HTR-8/SVneo (cell line): ENCODE measurements at regions not wholly inside any gene's neighbourhood (a gene's known extent, or its start where the extent isn't known, plus 50 kb on each side); places are given as distances from the start of the nearest gene placed in this dataset.
A peak's percentile ranks its signal among the peaks of the same experiment; 100 is the strongest.

ENCODE experiments used
- DNase-seq: peaks from one replicate; pipeline ENCODE4 v3.0.0; 2011; ENCODE audit warnings: low spot score, mixed read lengths; ENCODE audit not compliant: insufficient read length
- FAIRE-seq: peaks from 2 replicates; lab custom pipeline; 2011; peaks lifted over from hg19 to GRCh38; lab: Jason Lieb, UNC

DNA sequence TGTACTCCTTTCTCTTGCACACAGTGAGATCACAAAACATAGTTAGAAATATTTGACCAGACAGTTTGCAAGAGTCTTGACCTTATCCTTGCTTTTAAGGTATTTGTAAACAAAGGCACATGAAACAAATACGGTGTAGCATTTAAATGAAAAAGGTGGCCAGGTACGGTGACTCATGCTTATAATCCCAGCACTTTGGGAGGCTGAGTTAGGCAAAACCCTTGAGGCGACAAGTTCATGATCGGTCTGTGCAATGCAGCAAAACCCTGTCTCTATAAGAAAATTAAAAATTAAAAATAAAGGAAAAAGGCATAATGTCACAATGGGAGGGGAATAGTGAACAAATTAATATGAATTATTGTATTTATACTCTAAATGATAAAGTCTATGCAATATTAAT lies 109.5 kb upstream of the PIK3C3 start:
- DNase-seq (no peak), FAIRE-seq (no peak)

DNA sequence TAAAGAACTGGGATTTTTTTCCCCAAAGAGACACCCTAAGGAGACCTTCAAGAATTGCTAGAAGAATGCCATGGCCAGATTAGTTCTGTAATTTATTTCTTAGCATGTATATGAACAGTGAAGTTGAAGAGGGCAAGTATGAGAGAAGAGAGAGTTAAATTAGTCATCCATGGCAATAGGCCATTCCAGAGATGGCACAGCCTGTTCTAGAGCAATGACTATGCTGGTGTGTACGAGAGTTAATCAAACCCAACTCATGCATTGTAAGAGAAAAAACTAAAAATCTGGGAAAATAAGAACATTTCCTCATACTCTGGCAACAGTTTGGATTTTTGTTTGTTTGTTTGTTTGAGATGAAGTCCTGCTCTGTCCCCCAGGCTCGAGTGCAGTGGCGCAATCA lies 112.1 kb upstream of the PIK3C3 start:
- DNase-seq (no peak), FAIRE-seq (no peak)

DNA sequence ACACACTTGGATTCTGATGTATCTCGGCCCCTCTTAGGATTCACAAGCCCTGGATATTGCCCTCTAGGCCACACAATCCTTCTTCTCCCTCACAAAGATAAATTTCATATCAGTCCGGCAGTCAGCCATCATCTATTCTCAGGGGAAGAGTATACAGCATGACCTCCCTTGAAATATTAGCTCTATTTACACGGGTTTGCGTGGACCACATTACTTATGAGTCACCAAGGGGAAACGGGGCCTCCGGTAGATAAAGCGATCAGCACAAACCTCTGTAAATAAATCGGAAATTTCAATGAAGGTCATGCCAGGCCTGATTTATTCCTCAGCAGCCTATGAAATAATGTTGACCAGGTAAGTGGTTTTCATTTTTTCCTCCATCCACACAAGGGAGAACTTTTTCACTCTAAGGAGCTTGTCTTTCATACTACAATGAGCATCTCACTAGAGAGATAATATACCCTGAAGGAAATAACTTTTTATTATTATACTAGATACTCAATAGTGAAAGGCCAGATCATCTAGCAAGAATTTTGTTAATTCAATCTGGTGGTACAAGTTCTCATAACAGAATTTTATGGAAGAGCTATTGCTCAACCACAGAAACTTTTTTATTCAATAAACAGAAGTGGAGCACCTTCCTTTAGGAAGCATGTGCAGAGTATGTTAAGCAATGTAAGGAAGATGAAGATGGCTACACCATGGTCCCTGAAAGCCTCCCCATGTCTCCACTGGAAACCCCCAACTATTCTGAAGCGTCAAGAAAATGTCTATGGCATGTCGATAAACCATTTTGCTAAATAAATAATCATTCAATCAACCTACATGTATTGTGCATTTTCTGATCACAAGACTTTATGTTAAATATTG lies 125.2 kb upstream of the PIK3C3 start:
- FAIRE-seq (no peak), DNase-seq (peak; percentile 11)

DNA sequence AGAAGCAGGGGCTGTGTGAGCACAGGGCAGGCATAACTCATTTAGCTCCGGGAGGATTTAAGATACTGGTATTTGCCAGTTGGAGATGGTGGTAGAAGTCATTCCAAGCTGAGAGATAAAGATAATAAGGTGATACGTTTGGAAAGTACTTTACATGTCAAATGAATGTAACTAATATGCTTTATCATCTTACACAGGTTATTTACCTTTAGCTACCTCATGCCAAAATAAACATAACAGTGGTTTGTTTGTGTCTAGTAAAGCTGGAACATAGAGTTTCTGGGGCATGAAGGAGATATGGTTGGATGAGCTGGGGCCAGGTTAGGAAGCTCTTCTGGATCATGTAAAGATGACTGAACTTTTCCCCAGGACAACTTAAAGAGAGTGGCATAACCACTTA lies 126.9 kb upstream of the PIK3C3 start:
- FAIRE-seq (no peak), DNase-seq (no peak)

- no peak for DNase-seq
- no peak for FAIRE-seq
These were observed 134.2 kb upstream of the PIK3C3 start for GRCh38 chr18:41820784-41821183.

GRCh38 chr18:41818381-41819355 lies 136.4 kb upstream of the PIK3C3 start:
- DNase-seq (no peak), FAIRE-seq (no peak)

DNA sequence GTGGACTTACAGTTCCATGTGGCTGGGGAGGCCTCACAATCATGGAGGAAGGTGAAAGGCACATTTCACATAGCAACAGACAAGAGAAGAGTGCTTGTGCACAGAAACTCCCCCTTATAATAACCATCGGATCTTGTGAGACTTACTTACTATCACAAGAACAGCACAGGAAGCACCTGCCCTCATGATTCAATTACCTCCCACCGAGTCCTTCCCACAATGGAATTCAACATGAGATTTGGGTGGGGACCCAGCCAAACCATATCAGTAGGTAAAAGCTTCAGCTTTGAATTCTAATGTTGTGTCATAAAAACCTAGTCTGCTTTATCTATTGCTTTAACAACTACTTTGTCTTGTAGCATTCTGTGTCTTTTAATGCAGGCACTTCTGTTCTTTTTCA lies 140.4 kb upstream of the PIK3C3 start:
- FAIRE-seq (no peak), DNase-seq (no peak)

DNA sequence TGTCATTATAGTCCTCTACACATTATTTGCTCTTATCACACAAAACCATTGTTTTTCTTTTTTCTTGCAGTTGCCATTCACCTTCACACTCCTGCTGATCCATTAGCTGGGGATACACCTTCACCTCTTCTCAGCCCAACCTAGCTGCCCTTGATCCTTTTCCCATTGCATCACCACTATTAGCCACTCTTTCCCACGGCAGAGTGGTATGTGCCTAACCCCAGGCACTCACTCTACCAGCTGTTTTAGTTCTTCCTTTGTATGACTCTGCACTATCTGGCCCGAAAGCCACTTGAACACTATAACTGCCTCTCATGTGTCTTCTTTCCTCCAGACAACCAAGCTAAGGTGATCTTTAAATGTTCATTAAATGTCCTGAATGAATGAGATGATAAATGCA lies 145.4 kb upstream of the PIK3C3 start:
- FAIRE-seq (no peak), DNase-seq (no peak)

- no peak for FAIRE-seq
- DNase-seq, result no peak
These were observed 149.7 kb upstream of the PIK3C3 start for GRCh38 chr18:41805341-41805740.

DNA sequence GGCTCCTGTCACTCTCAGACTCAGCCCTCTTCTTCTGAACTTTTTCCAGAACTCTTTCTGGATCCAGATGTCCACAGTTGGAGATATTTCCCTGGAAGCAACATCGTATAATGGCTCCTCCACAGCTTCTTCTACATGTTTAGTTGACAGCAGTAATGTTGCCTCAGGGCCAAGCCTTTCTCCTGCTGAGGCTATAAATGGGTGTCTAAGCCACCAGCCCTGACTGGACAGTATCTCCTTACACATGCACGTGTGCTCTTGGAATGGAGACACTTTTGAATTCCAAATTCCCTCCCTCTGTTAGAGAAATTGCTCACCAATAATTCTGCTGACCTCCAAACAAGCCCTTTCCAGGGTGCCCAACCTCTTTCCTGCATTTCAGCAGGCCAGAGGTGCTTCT lies 156.2 kb upstream of the PIK3C3 start:
- FAIRE-seq, result no peak
- no peak for DNase-seq

- no peak for FAIRE-seq
- DNase-seq, result no peak
These were observed 164.3 kb upstream of the PIK3C3 start for GRCh38 chr18:41790687-41791086.

- no peak for FAIRE-seq
- no peak for DNase-seq
These were observed 166.0 kb upstream of the PIK3C3 start for GRCh38 chr18:41789001-41789400.

- no peak for FAIRE-seq
- no peak for DNase-seq
These were observed 171.2 kb upstream of the PIK3C3 start for GRCh38 chr18:41783879-41784278.

GRCh38 chr18:41783065-41783818 lies 171.8 kb upstream of the PIK3C3 start:
- FAIRE-seq, result no peak
- no peak for DNase-seq

DNA sequence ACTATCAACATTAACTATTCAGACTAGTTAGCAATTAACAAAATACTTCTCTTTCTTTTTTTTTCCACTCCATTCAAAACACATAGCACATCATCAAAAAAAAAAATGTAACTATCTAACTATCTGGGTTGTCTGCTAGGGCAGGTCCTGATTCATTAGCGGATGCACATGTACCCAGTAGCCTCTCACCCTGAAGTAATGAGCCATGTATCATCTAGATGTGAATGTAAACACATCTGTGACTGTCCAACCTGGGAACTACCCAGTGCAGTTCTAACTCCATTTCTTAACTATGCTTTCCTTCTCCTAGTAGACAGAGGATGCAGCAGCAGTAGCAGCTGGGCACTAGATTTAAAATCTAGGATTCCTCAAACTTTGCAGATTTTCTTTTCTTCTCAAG lies 183.1 kb upstream of the PIK3C3 start:
- FAIRE-seq (no peak), DNase-seq (no peak)

- FAIRE-seq, result no peak
- no peak for DNase-seq
These were observed 185.8 kb upstream of the PIK3C3 start for GRCh38 chr18:41769265-41769664.

DNA sequence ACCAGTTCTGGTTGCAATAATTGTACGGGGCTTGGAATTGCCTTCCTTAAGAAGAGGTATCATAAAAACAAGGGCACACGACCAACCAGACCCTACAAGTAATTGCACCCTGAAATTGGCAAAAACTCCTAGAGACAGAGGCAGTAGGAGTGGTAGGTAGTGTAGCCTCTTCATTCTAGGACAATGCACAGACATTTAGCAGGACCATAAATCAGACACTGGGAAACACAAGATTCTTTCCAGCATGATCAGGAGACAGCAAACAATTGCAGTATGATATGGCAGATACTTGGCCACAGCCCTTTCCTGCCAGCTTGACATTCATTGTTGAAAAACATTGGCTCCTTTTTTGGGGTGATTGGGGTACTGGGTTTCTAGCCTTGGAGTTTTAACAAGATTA lies 186.6 kb upstream of the PIK3C3 start:
- FAIRE-seq, result no peak
- no peak for DNase-seq

DNA sequence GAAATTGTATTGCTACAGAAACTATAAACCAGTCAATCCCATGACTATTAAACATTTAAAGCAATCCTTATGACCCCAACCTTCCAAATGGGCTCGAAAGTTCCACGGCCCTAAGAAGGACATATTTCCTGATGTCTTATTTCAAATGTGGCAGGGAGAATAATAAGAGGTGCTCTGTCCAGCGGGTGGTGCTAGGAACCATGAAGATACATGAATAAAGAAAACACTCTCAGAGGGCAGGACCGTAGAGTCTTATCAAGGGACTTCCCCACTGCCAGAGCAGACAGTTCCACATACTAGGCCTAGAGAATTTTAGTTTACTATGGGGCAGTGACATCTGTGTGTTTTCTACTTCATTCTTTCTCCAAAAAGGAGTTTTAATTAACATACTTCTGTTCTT lies 187.1 kb upstream of the PIK3C3 start:
- FAIRE-seq, result no peak
- peak; percentile 3 for DNase-seq

DNA sequence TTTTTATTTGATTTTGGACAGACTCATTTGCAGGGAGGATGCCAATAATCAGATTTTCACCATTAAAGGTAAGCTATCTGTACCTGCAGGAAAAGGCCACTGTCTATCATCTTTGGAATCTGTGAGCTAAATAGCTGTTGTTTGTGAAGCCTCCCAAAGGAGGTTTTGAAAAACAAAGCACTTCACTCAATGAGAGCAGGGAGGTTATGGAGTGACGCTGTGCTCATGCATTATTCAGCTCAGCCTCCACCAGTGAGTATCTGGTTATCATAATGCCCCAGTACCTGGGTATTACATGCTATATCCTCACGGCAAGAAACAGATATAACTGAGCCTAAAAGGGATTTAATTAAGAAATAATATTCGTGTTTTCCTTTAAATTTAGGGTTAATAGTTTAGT lies 189.6 kb upstream of the PIK3C3 start:
- DNase-seq (no peak), FAIRE-seq (no peak)

GRCh38 chr18:41763361-41763760 lies 191.7 kb upstream of the PIK3C3 start:
- no peak for FAIRE-seq
- no peak for DNase-seq
